ENCODE measurements at regions not wholly inside any gene's neighbourhood (a gene's known extent, or its start where the extent isn't known, plus 50 kb on each side); places are given as distances from the start of the nearest gene placed in this dataset.
A peak's percentile ranks its signal among the peaks of the same experiment; 100 is the strongest.

GRCh38 chr9:134264169-134264568, 62.1 kb upstream of the RXRA start:
- H3K9me3 ChIP-seq (ENCODE audit: control insufficient read depth in 2 of 3, low read length in 3 of 3) = no peaks in the 10 kb centered on the region
- Mint-ChIP-seq H3K27ac (no peak overlapping the region), H3K9me3 (peaks cover 0 to 4% (median 0%) of the 10 kb centered on the region in 11 donors), H3K36me3 (peaks cover 0 to 7% (median 0%) of the 10 kb centered on the region in 5 donors), H3K4me1 (peaks cover 0 to 13% (median 0%) of the 10 kb centered on the region in 7 donors), H3K27me3 (peaks cover 6 to 19% (median 13%) of the 10 kb centered on the region in 5 donors), H3K4me3 (no peak overlapping the region)
- H3K27me3 ChIP-seq (ENCODE audit: control insufficient read depth in 2 of 2, insufficient read depth in 2 of 2, low read length in 2 of 2) = no peaks in the 10 kb centered on the region
- DNase-seq (no peak), ATAC-seq (no peak)
- H3K4me3 ChIP-seq (ENCODE audit: low read length) = no peak overlapping the region
- POLR2A ChIA-PET = no interaction called here
- intact Hi-C loops (cut with micrococcal nuclease) = no loop called here
- H3K4me1 ChIP-seq (ENCODE audit: control insufficient read depth in 2 of 2, insufficient read depth in 2 of 2, low read length in 2 of 2) = no peaks in the 10 kb centered on the region
- CTCF ChIA-PET = no interaction called here
- no peak overlapping the region for H3K27ac ChIP-seq (ENCODE audit: low read depth, low read length)
- H3K36me3 ChIP-seq (ENCODE audit: control insufficient read depth in 2 of 3, insufficient read depth in 3 of 3, low read length in 3 of 3) = no peaks in the 10 kb centered on the region

GRCh38 chr9:134265078-134265477, 61.2 kb upstream of the RXRA start:
- peaks cover 0 to 7% (median 0%) of the 10 kb centered on the region in 5 donors for H3K36me3 Mint-ChIP-seq
- no peak overlapping the region for H3K27ac ChIP-seq (ENCODE audit: low read depth, low read length)
- H3K27me3 Mint-ChIP-seq = peaks cover 6 to 19% (median 13%) of the 10 kb centered on the region in 5 donors
- H3K9me3 ChIP-seq (ENCODE audit: control insufficient read depth in 2 of 3, low read length in 3 of 3) = no peaks in the 10 kb centered on the region
- intact Hi-C loops (cut with micrococcal nuclease) = no loop called here
- peaks cover 0 to 13% (median 0%) of the 10 kb centered on the region in 7 donors for H3K4me1 Mint-ChIP-seq
- ChIA-PET CTCF (no interaction called here), POLR2A (no interaction called here)
- no peaks in the 10 kb centered on the region for H3K4me1 ChIP-seq (ENCODE audit: control insufficient read depth in 2 of 2, insufficient read depth in 2 of 2, low read length in 2 of 2)
- no peak overlapping the region for H3K27ac Mint-ChIP-seq
- peaks cover 0 to 4% (median 0%) of the 10 kb centered on the region in 11 donors for H3K9me3 Mint-ChIP-seq
- H3K4me3 ChIP-seq (ENCODE audit: low read length) = no peak overlapping the region
- DNase-seq (no peak), ATAC-seq (no peak)
- H3K4me3 Mint-ChIP-seq = no peak overlapping the region
- no peaks in the 10 kb centered on the region for H3K36me3 ChIP-seq (ENCODE audit: control insufficient read depth in 2 of 3, insufficient read depth in 3 of 3, low read length in 3 of 3)
- no peaks in the 10 kb centered on the region for H3K27me3 ChIP-seq (ENCODE audit: control insufficient read depth in 2 of 2, insufficient read depth in 2 of 2, low read length in 2 of 2)

- H3K9me3 ChIP-seq (ENCODE audit: control insufficient read depth in 2 of 3, low read length in 3 of 3) = no peaks in the 10 kb centered on the region
- no peak overlapping the region for H3K27ac ChIP-seq (ENCODE audit: low read depth, low read length)
- Mint-ChIP-seq H3K4me3 (no peak overlapping the region), H3K4me1 (peaks cover 0 to 14% (median 0%) of the 10 kb centered on the region in 7 donors), H3K27me3 (peaks cover 6 to 23% (median 13%) of the 10 kb centered on the region in 5 donors), H3K36me3 (peaks cover 0 to 7% (median 0%) of the 10 kb centered on the region in 5 donors), H3K9me3 (peaks cover 0 to 4% (median 0%) of the 10 kb centered on the region in 11 donors), H3K27ac (peak overlapping the region in 1 of 9 donors; percentile 5)
- no peaks in the 10 kb centered on the region for H3K4me1 ChIP-seq (ENCODE audit: control insufficient read depth in 2 of 2, insufficient read depth in 2 of 2, low read length in 2 of 2)
- ChIA-PET CTCF (no interaction called here), POLR2A (no interaction called here)
- H3K27me3 ChIP-seq (ENCODE audit: control insufficient read depth in 2 of 2, insufficient read depth in 2 of 2, low read length in 2 of 2) = no peaks in the 10 kb centered on the region
- intact Hi-C loops (cut with micrococcal nuclease) = no loop called here
- no peak overlapping the region for H3K4me3 ChIP-seq (ENCODE audit: low read length)
- no peaks in the 10 kb centered on the region for H3K36me3 ChIP-seq (ENCODE audit: control insufficient read depth in 2 of 3, insufficient read depth in 3 of 3, low read length in 3 of 3)
- no peak for DNase-seq
- no peak for ATAC-seq
These were observed 59.8 kb upstream of the RXRA start for GRCh38 chr9:134266418-134266817.

- ATAC-seq = no peak
- Mint-ChIP-seq H3K36me3 (peaks cover 0 to 7% (median 0%) of the 10 kb centered on the region in 5 donors), H3K27me3 (peaks cover 6 to 25% (median 13%) of the 10 kb centered on the region in 5 donors), H3K4me3 (no peak overlapping the region), H3K9me3 (peaks cover 0 to 4% (median 0%) of the 10 kb centered on the region in 11 donors), H3K27ac (no peak overlapping the region), H3K4me1 (peaks cover 0 to 14% (median 0%) of the 10 kb centered on the region in 7 donors)
- Histone ChIP-seq H3K9me3 (ENCODE audit: control insufficient read depth in 2 of 3, low read length in 3 of 3) (no peaks in the 10 kb centered on the region), H3K4me1 (ENCODE audit: control insufficient read depth in 2 of 2, insufficient read depth in 2 of 2, low read length in 2 of 2) (no peaks in the 10 kb centered on the region), H3K36me3 (ENCODE audit: control insufficient read depth in 2 of 3, insufficient read depth in 3 of 3, low read length in 3 of 3) (no peaks in the 10 kb centered on the region), H3K27me3 (ENCODE audit: control insufficient read depth in 2 of 2, insufficient read depth in 2 of 2, low read length in 2 of 2) (no peaks in the 10 kb centered on the region), H3K27ac (ENCODE audit: low read depth, low read length) (no peak overlapping the region), H3K4me3 (ENCODE audit: low read length) (no peak overlapping the region)
- ChIA-PET POLR2A (no interaction called here), CTCF (no interaction called here)
- DNase-seq = no peak
- intact Hi-C loops (cut with micrococcal nuclease) = no loop called here
These were observed 58.9 kb upstream of the RXRA start for GRCh38 chr9:134267305-134267880.

- H3K27ac Mint-ChIP-seq = no peak overlapping the region
- CTCF ChIA-PET = interaction anchor here (0.6 kb wide), 1 partner anchor 178 kb away, joined by 3 read pairs; no protein-coding TSS in a partner anchor
- H3K4me3 Mint-ChIP-seq = no peak overlapping the region
- no peaks in the 10 kb centered on the region for H3K27me3 ChIP-seq (ENCODE audit: control insufficient read depth in 2 of 2, insufficient read depth in 2 of 2, low read length in 2 of 2)
- H3K4me1 Mint-ChIP-seq = peaks cover 0 to 14% (median 0%) of the 10 kb centered on the region in 7 donors
- peaks cover 0 to 7% (median 0%) of the 10 kb centered on the region in 5 donors for H3K36me3 Mint-ChIP-seq
- H3K9me3 Mint-ChIP-seq = peaks cover 0 to 4% (median 0%) of the 10 kb centered on the region in 11 donors
- no peak overlapping the region for H3K27ac ChIP-seq (ENCODE audit: low read depth, low read length)
- H3K27me3 Mint-ChIP-seq = peaks cover 6 to 25% (median 13%) of the 10 kb centered on the region in 5 donors
- no peaks in the 10 kb centered on the region for H3K9me3 ChIP-seq (ENCODE audit: control insufficient read depth in 2 of 3, low read length in 3 of 3)
- DNase-seq (no peak), ATAC-seq (peak; percentile 71)
- no peaks in the 10 kb centered on the region for H3K36me3 ChIP-seq (ENCODE audit: control insufficient read depth in 2 of 3, insufficient read depth in 3 of 3, low read length in 3 of 3)
- no peak overlapping the region for H3K4me3 ChIP-seq (ENCODE audit: low read length)
- H3K4me1 ChIP-seq (ENCODE audit: control insufficient read depth in 2 of 2, insufficient read depth in 2 of 2, low read length in 2 of 2) = no peaks in the 10 kb centered on the region
- POLR2A ChIA-PET = no interaction called here
- intact Hi-C loops (cut with micrococcal nuclease) = no loop called here
These were observed 58.2 kb upstream of the RXRA start for GRCh38 chr9:134267881-134268724.

GRCh38 chr9:134268747-134269146, 57.5 kb upstream of the RXRA start:
- Histone ChIP-seq H3K27me3 (ENCODE audit: control insufficient read depth in 2 of 2, insufficient read depth in 2 of 2, low read length in 2 of 2) (no peaks in the 10 kb centered on the region), H3K36me3 (ENCODE audit: control insufficient read depth in 2 of 3, insufficient read depth in 3 of 3, low read length in 3 of 3) (no peaks in the 10 kb centered on the region), H3K27ac (ENCODE audit: low read depth, low read length) (no peak overlapping the region), H3K4me1 (ENCODE audit: control insufficient read depth in 2 of 2, insufficient read depth in 2 of 2, low read length in 2 of 2) (no peaks in the 10 kb centered on the region), H3K9me3 (ENCODE audit: control insufficient read depth in 2 of 3, low read length in 3 of 3) (no peaks in the 10 kb centered on the region), H3K4me3 (ENCODE audit: low read length) (no peak overlapping the region)
- Mint-ChIP-seq H3K4me3 (no peak overlapping the region), H3K27me3 (peaks cover 6 to 25% (median 13%) of the 10 kb centered on the region in 5 donors), H3K9me3 (peaks cover 0 to 4% (median 0%) of the 10 kb centered on the region in 11 donors), H3K4me1 (peaks cover 0 to 14% (median 0%) of the 10 kb centered on the region in 7 donors), H3K27ac (no peak overlapping the region), H3K36me3 (peaks cover 0 to 7% (median 0%) of the 10 kb centered on the region in 5 donors)
- POLR2A ChIA-PET = no interaction called here
- CTCF ChIA-PET = interaction anchor here (0.6 kb wide), 2 partner anchors 177 to 181 kb away, joined by 3 read pairs; no protein-coding TSS in a partner anchor
- ATAC-seq (no peak), DNase-seq (no peak)
- intact Hi-C loops (cut with micrococcal nuclease) = no loop called here

Measured in naive thymus-derived CD4-positive, alpha-beta T cell (primary cell).